CD14-positive monocyte (primary cell): ENCODE measurements at regions not wholly inside any gene's neighbourhood (a gene's known extent, or its start where the extent isn't known, plus 50 kb on each side); places are given as distances from the start of the nearest gene placed in this dataset.

ENCODE experiments used
- DNase-seq, 3 donors: peaks; one replicate each; pipeline ENCODE4 v3.0.0-alpha.2; 2011 to 2022
- H2AFZ ChIP-seq: 2 replicates; pipeline ENCODE4 v1.6.0; 2012; ENCODE audit warnings: mild to moderate bottlenecking, low read depth, low read length, inconsistent platforms; ENCODE audit not compliant: insufficient read depth, poor library complexity, severe bottlenecking
- H3K27ac ChIP-seq, 2 donors: 1 replicate in 1 of 2; 2 replicates in 1 of 2; pipeline ENCODE4 v1.5.1; 2012 to 2013; ENCODE audit warnings: low read length in 2 of 2, control low read depth in 1 of 2, inconsistent platforms in 1 of 2, low read depth in 1 of 2, mild to moderate bottlenecking in 1 of 2
- H3K27me3 ChIP-seq, 2 donors: one replicate each; pipeline versions ENCODE4 v1.6.0 to v1.6.1; 2011 to 2013; ENCODE audit warnings: low read length in 2 of 2; ENCODE audit not compliant: control insufficient read depth in 2 of 2, insufficient read depth in 2 of 2
- H3K36me3 ChIP-seq, 2 donors: replicated peaks in 1 of 2; 1 replicate in 1 of 2; 2 replicates in 1 of 2; pipeline versions ENCODE4 v1.5.1 to v1.6.1; 2012 to 2013; ENCODE audit warnings: low read length in 2 of 2, control low read depth in 1 of 2, inconsistent platforms in 1 of 2, mild to moderate bottlenecking in 1 of 2; ENCODE audit not compliant: insufficient read depth in 2 of 2, control insufficient read depth in 1 of 2
- H3K4me1 ChIP-seq, 2 donors: 1 replicate in 1 of 2; 2 replicates in 1 of 2; pipeline versions ENCODE4 v1.5.1 to v1.6.1; 2012 to 2013; ENCODE audit warnings: low read length in 2 of 2, control low read depth in 1 of 2, inconsistent platforms in 1 of 2, mild to moderate bottlenecking in 1 of 2, moderate library complexity in 1 of 2; ENCODE audit not compliant: insufficient read depth in 2 of 2, control insufficient read depth in 1 of 2
- H3K4me2 ChIP-seq: replicated peaks from 2 replicates; pipeline ENCODE3; 2012; ENCODE audit warnings: low read length, moderate library complexity, mild to moderate bottlenecking; ENCODE audit not compliant: poor library complexity, severe bottlenecking; ENCODE audit errors: extremely low read depth
- H3K4me3 ChIP-seq, 3 experiments: fragments of 200-600 bp in 1 of 3; sonication (generic) in 1 of 3; replicated peaks in 1 of 3; 1 replicate in 2 of 3; 2 replicates in 1 of 3; pipeline ENCODE4 v1.5.1; 2011 to 2013; ENCODE audit warnings: low read length in 3 of 3, mild to moderate bottlenecking in 3 of 3, control low read depth in 2 of 3, low read depth in 2 of 3, inconsistent platforms in 1 of 3, moderate library complexity in 1 of 3
- H3K79me2 ChIP-seq: 2 replicates; pipeline ENCODE4 v1.6.0; 2012; ENCODE audit warnings: mild to moderate bottlenecking, control low read depth, inconsistent platforms, low read length, moderate library complexity; ENCODE audit not compliant: insufficient read depth
- H3K9ac ChIP-seq: 2 replicates; pipeline ENCODE4 v1.6.0; 2017; ENCODE audit warnings: low read length, mild to moderate bottlenecking; ENCODE audit not compliant: insufficient read depth, poor library complexity, severe bottlenecking
- H3K9me3 ChIP-seq, 2 donors: replicated peaks in 1 of 2; 1 replicate in 1 of 2; 2 replicates in 1 of 2; pipeline versions ENCODE4 v1.5.1 to v1.6.1; 2012 to 2013; ENCODE audit warnings: low read length in 2 of 2, control low read depth in 1 of 2; ENCODE audit not compliant: control insufficient read depth in 1 of 2, insufficient read depth in 1 of 2
- H4K20me1 ChIP-seq: 2 replicates; pipeline ENCODE4 v1.6.0; 2012; ENCODE audit warnings: mild to moderate bottlenecking, low read length, control low read depth, moderate library complexity; ENCODE audit not compliant: insufficient read depth
- H3K27ac Mint-ChIP-seq, 7 donors: one replicate each; pipeline ENCODE4 v1.8.0; 2020; ENCODE audit warnings: mild to moderate bottlenecking in 7 of 7, mixed read lengths in 7 of 7, moderate library complexity in 6 of 7, inconsistent platforms in 2 of 7
- H3K27me3 Mint-ChIP-seq, 3 donors: one replicate each; pipeline ENCODE4 v1.8.0; 2021 to 2022; ENCODE audit warnings: low read depth in 3 of 3, mild to moderate bottlenecking in 3 of 3, mixed read lengths in 3 of 3, moderate library complexity in 3 of 3, inconsistent platforms in 1 of 3
- H3K36me3 Mint-ChIP-seq, 2 donors: one replicate each; pipeline ENCODE4 v1.8.0; 2020; ENCODE audit warnings: mixed read lengths in 2 of 2, inconsistent platforms in 1 of 2, mild to moderate bottlenecking in 1 of 2
- H3K4me1 Mint-ChIP-seq: one replicate; pipeline ENCODE4 v1.8.0; 2020; ENCODE audit warnings: mild to moderate bottlenecking, mixed read lengths
- H3K4me3 Mint-ChIP-seq, 2 donors: one replicate each; pipeline ENCODE4 v1.8.0; 2020; ENCODE audit warnings: mild to moderate bottlenecking in 2 of 2, mixed read lengths in 2 of 2, moderate library complexity in 1 of 2
- H3K9me3 Mint-ChIP-seq, 7 donors: one replicate each; pipeline ENCODE4 v1.8.0; 2020 to 2022; ENCODE audit warnings: mixed read lengths in 7 of 7, mild to moderate bottlenecking in 6 of 7, moderate library complexity in 6 of 7, inconsistent platforms in 2 of 7
- whole genome bisulfite sequencing: methylation state at CpG from one replicate; pipeline ENCODE4 v1.1.5; 2013; ENCODE audit warnings: missing lambda C conversion rate; ENCODE audit not compliant: insufficient coverage; 5-methylcytosine and 5-hydroxymethylcytosine counted together
- intact Hi-C, 2 donors: fragments of 100-400 bp; cut with micrococcal nuclease; formaldehyde crosslinking; loops; one replicate each; pipeline versions ENCODE4 v1.15.0 to v1.15.1; 2023
- TF ChIP-seq, protein P1 (sequence below): fragments of 200-600 bp; IDR thresholded peaks from one replicate; pipeline ENCODE4 v1.8.0; 2022; ENCODE audit warnings: antibody characterized with exemption, mild to moderate bottlenecking

DNA sequence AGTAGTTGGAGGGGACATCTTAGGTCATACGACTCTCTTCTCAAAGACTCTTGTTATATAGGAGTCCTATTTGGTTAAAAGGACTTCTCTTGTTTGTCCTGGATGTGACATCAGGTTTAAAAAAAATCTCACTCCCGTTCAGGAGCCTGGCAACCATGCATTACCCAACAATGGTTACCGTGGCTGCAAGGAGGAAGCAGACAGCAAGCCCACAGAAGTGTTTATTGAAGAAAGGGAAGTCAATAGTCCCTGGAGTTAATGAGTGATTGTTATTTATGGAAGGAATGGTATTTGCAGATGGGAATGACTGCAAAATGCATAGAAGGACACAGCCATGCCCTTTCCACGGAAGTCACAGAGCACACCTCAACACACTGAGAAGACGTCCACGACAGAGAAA, 75.9 kb upstream of the ENPP6 start:
- H3K9me3 ChIP-seq = peaks cover 0 to 3% of the 10 kb centered on the region in 2 donors
- no peak overlapping the region for H3K9ac ChIP-seq
- peaks cover 8% of the 10 kb centered on the region for H3K4me1 Mint-ChIP-seq
- peaks cover 0 to 3% (median 1%) of the 10 kb centered on the region in 7 donors for H3K9me3 Mint-ChIP-seq
- no peak overlapping the region for H3K27ac Mint-ChIP-seq
- no peaks in the 10 kb centered on the region for H4K20me1 ChIP-seq
- peak overlapping the region; percentile 12 to 77 for H3K27ac ChIP-seq
- peaks cover 18 to 19% of the 10 kb centered on the region in 2 donors for H3K4me1 ChIP-seq
- H2AFZ ChIP-seq = peak overlapping the region; percentile 27
- peaks cover 1% of the 10 kb centered on the region in 3 donors for H3K27me3 Mint-ChIP-seq
- no peak overlapping the region for H3K4me3 Mint-ChIP-seq
- H3K27me3 ChIP-seq = no peaks in the 10 kb centered on the region
- DNase-seq = peak; percentile 79 to 85 (median 82)
- intact Hi-C loops = no loop called here
- TF ChIP-seq, protein P1, sequence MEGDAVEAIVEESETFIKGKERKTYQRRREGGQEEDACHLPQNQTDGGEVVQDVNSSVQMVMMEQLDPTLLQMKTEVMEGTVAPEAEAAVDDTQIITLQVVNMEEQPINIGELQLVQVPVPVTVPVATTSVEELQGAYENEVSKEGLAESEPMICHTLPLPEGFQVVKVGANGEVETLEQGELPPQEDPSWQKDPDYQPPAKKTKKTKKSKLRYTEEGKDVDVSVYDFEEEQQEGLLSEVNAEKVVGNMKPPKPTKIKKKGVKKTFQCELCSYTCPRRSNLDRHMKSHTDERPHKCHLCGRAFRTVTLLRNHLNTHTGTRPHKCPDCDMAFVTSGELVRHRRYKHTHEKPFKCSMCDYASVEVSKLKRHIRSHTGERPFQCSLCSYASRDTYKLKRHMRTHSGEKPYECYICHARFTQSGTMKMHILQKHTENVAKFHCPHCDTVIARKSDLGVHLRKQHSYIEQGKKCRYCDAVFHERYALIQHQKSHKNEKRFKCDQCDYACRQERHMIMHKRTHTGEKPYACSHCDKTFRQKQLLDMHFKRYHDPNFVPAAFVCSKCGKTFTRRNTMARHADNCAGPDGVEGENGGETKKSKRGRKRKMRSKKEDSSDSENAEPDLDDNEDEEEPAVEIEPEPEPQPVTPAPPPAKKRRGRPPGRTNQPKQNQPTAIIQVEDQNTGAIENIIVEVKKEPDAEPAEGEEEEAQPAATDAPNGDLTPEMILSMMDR = no peak
- no peaks in the 10 kb centered on the region for H3K79me2 ChIP-seq
- no peaks in the 10 kb centered on the region for H3K36me3 ChIP-seq
- H3K4me3 ChIP-seq = peak overlapping the region in 1 of 3 experiments; percentile 22
- H3K4me2 ChIP-seq = peak overlapping the region; percentile 21
- H3K36me3 Mint-ChIP-seq = peaks cover 0 to 3% of the 10 kb centered on the region in 2 donors
- WGBS = no CpG with 5 or more reads among the region's 6 CpGs

DNA sequence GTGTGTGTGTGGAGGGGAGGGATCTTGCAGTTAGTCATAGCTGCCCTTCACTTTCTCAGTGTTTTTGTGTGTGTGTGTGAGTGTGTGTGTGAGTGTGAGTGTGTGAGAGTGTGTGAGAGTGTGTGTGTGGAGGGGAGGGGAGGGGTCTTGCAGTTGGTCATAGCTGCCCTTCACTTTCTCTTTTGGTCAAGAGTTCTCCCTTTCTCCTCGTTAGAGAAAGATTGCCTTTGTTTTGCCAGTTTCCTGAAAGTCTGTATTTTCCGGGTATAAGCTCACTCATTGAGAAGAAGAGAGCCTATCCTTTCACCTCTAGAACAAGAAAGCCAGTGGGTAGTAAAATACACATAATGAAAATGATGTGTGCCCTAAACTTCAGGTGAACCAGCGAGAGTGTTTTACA, 75.2 kb upstream of the ENPP6 start:
- Histone ChIP-seq H3K27me3 (no peaks in the 10 kb centered on the region), H3K4me2 (peak overlapping the region; percentile 21), H3K9ac (no peak overlapping the region), H3K9me3 (peaks cover 0 to 3% of the 10 kb centered on the region in 2 donors), H4K20me1 (no peaks in the 10 kb centered on the region), H3K27ac (peak overlapping the region; percentile 14 to 77), H3K4me1 (peaks cover 18 to 19% of the 10 kb centered on the region in 2 donors), H3K79me2 (no peaks in the 10 kb centered on the region), H3K36me3 (no peaks in the 10 kb centered on the region), H2AFZ (no peak overlapping the region), H3K4me3 (peak overlapping the region in 1 of 3 experiments; percentile 22)
- Mint-ChIP-seq H3K4me1 (peaks cover 9% of the 10 kb centered on the region), H3K27me3 (peaks cover under 1 to 1% (median 1%) of the 10 kb centered on the region in 3 donors), H3K36me3 (peaks cover 0 to 3% of the 10 kb centered on the region in 2 donors), H3K27ac (no peak overlapping the region), H3K4me3 (no peak overlapping the region), H3K9me3 (peaks cover 0 to 3% (median 1%) of the 10 kb centered on the region in 7 donors)
- DNase-seq = peak in 2 of 3 donors; percentile 34 to 39
- intact Hi-C loops = no loop called here
- no CpG with 5 or more reads among the region's 3 CpGs for WGBS
- TF ChIP-seq, protein P1 = no peak
